PC-9 (cell line): ENCODE measurements at regions not wholly inside any gene's neighbourhood (a gene's known extent, or its start where the extent isn't known, plus 50 kb on each side); places are given as distances from the start of the nearest gene placed in this dataset.
A peak's percentile ranks its signal among the peaks of the same experiment; 100 is the strongest.

ENCODE experiments used
- EZH2 ChIP-seq: fragments of 200-600 bp; sonication (generic); IDR thresholded peaks from 2 replicates; pipeline ENCODE4 v1.8.0; 2017; ENCODE audit warnings: antibody characterized with exemption, low read depth
- TF ChIP-seq, protein P1 (sequence below): fragments of 200-600 bp; sonication (generic); conservative IDR thresholded peaks from 2 replicates; pipeline ENCODE4 v1.6.1; 2017; ENCODE audit warnings: mixed run types, antibody characterized with exemption, mild to moderate bottlenecking, moderate library complexity

GRCh38 chr4:35151816-35152572 is 1092.3 kb downstream of the ARAP2 start:
- TF ChIP-seq, protein P1, sequence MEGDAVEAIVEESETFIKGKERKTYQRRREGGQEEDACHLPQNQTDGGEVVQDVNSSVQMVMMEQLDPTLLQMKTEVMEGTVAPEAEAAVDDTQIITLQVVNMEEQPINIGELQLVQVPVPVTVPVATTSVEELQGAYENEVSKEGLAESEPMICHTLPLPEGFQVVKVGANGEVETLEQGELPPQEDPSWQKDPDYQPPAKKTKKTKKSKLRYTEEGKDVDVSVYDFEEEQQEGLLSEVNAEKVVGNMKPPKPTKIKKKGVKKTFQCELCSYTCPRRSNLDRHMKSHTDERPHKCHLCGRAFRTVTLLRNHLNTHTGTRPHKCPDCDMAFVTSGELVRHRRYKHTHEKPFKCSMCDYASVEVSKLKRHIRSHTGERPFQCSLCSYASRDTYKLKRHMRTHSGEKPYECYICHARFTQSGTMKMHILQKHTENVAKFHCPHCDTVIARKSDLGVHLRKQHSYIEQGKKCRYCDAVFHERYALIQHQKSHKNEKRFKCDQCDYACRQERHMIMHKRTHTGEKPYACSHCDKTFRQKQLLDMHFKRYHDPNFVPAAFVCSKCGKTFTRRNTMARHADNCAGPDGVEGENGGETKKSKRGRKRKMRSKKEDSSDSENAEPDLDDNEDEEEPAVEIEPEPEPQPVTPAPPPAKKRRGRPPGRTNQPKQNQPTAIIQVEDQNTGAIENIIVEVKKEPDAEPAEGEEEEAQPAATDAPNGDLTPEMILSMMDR, result peak; percentile 78
- no peak for TF ChIP-seq EZH2
